ENCODE measurements at regions not wholly inside any gene's neighbourhood (a gene's known extent, or its start where the extent isn't known, plus 50 kb on each side); places are given as distances from the start of the nearest gene placed in this dataset.
A peak's percentile ranks its signal among the peaks of the same experiment; 100 is the strongest.
"Not testable (repeated sequence)": the region's sequence is repeated elsewhere in the genome, so short reads cannot be mapped to it uniquely, and the experiment has no call there.

GRCh38 chr12:76176940-76177339, 92.5 kb upstream of the NAP1L1 start:
- DNase-seq = no peak

- not testable (repeated sequence) for DNase-seq
Observed at GRCh38 chr12:76175946-76176345, 91.5 kb upstream of the NAP1L1 start.

GRCh38 chr12:76173756-76174155, 89.3 kb upstream of the NAP1L1 start:
- no peak for DNase-seq

GRCh38 chr12:76158518-76159321, 74.2 kb upstream of the NAP1L1 start:
- peak; percentile 71 for DNase-seq

GRCh38 chr12:76156726-76157125, 72.2 kb upstream of the NAP1L1 start:
- DNase-seq = no peak

- DNase-seq = no peak
Observed at GRCh38 chr12:76156314-76156713, 71.8 kb upstream of the NAP1L1 start.

- no peak for DNase-seq
Observed at GRCh38 chr12:76155157-76155670, 70.7 kb upstream of the NAP1L1 start.

GRCh38 chr12:76153616-76154015, 69.1 kb upstream of the NAP1L1 start:
- no peak for DNase-seq

GRCh38 chr12:76152181-76152807, 67.8 kb upstream of the NAP1L1 start:
- DNase-seq = no peak

GRCh38 chr12:76144245-76144549, 59.7 kb upstream of the NAP1L1 start:
- peak; percentile 40 for DNase-seq

GRCh38 chr12:76143343-76144244, 59.1 kb upstream of the NAP1L1 start:
- peak; percentile 39 for DNase-seq

GRCh38 chr12:76142305-76142704, 57.8 kb upstream of the NAP1L1 start:
- DNase-seq = no peak

- no peak for DNase-seq
Observed at GRCh38 chr12:76138656-76139055, 54.2 kb upstream of the NAP1L1 start.

- no peak for DNase-seq
Observed at GRCh38 chr12:76137606-76138005, 53.1 kb upstream of the NAP1L1 start.

GRCh38 chr12:76135456-76135855, 51.0 kb upstream of the NAP1L1 start:
- no peak for DNase-seq

Measured in CD4-positive, alpha-beta T cell treated with Interleukin-12 subunit alpha and Interleukin-12 subunit beta, for 1 hour (primary cell).